ENCODE measurements at regions not wholly inside any gene's neighbourhood (a gene's known extent, or its start where the extent isn't known, plus 50 kb on each side); places are given as distances from the start of the nearest gene placed in this dataset.
"Not testable (repeated sequence)": the region's sequence is repeated elsewhere in the genome, so short reads cannot be mapped to it uniquely, and the experiment has no call there.

- no peak for DNase-seq
Measured at GRCh38 chr14:95597784-95598211, 62.9 kb downstream of the GLRX5 start.

- no peak for DNase-seq
Measured at GRCh38 chr14:95601650-95602049, 66.8 kb downstream of the GLRX5 start.

- DNase-seq = no peak
Measured at GRCh38 chr14:95603415-95603814, 68.6 kb downstream of the GLRX5 start.

GRCh38 chr14:95606266-95606665 lies 71.4 kb downstream of the GLRX5 start:
- no peak for DNase-seq

GRCh38 chr14:95608637-95609235 lies 73.9 kb downstream of the GLRX5 start:
- no peak for DNase-seq

GRCh38 chr14:95609398-95609990 lies 74.6 kb downstream of the GLRX5 start:
- DNase-seq = no peak

GRCh38 chr14:95611293-95611880 lies 74.8 kb upstream of the TCL1B start:
- DNase-seq = no peak

GRCh38 chr14:95614349-95614748 lies 71.9 kb upstream of the TCL1B start:
- DNase-seq = no peak

- no peak for DNase-seq
Measured at GRCh38 chr14:95616745-95617144, 69.5 kb upstream of the TCL1B start.

- no peak for DNase-seq
Measured at GRCh38 chr14:95619785-95620417, 66.3 kb upstream of the TCL1B start.

- DNase-seq = peak; percentile 6
Measured at GRCh38 chr14:95620659-95621059, 65.6 kb upstream of the TCL1B start.

- no peak for DNase-seq
Measured at GRCh38 chr14:95623195-95623594, 63.0 kb upstream of the TCL1B start.

- DNase-seq = not testable (repeated sequence)
Measured at GRCh38 chr14:95625710-95626109, 60.5 kb upstream of the TCL1B start.

- no peak for DNase-seq
Measured at GRCh38 chr14:95635051-95635450, 51.2 kb upstream of the TCL1B start.

All from central memory CD4-positive, alpha-beta T cell (primary cell).